ENCODE measurements at regions not wholly inside any gene's neighbourhood (a gene's known extent, or its start where the extent isn't known, plus 50 kb on each side); places are given as distances from the start of the nearest gene placed in this dataset.
"Not testable (repeated sequence)": the region's sequence is repeated elsewhere in the genome, so short reads cannot be mapped to it uniquely, and the experiment has no call there.

DNA sequence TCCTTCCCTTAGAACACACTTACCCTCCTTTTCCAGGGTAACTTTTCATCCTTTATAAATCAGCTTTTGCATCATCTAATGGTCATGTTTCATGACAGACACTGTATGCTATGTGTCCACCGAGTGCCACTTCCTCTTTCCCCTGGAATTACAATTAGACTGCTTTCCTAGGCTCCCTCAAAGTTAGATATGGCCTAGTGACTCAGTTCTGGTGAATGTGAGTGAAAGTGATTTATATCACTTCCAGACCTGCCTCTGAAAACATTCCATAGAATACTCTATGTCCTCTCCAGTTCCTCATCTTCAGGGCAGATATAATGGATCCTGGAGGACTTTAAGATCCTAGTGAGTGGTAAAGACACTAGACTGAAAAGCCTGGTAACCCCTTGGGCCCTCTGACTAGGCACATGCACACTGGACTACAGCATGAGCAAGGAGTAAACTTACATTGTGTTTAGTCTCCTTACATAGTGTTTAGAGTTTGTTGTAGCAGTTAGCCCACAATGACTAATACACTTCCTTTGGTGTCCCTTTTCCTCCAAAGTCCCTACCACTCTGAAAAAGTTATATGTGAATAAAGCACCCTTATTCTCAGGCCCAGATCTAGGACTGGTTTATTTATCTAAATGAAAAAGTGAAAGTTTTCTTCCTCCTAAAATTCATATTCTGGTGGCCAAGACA is 59.3 kb downstream of the GPR88 start:
- peak; percentile 65 for DNase-seq (ENCODE audit: low read depth)

DNA sequence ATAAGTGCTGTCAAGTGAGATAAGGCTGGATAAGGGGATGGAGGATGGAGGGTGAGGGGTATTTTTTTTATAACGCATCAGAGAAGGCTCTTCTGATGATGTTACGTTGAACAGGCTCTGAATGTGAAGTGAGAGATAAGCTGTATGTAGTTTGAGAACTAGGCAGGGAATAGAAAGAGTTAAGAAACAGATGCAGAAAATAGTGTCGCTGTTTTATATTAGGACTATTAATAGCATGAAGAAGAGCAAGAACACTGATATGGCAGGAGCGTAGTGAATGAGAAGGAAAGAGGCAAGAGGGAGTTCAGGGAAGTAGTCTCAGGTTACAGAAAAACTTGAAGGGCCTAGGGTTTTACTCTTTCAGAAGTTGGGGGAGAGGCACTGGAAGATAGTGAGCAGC is 59.8 kb downstream of the GPR88 start:
- DNase-seq (ENCODE audit: low read depth): no peak

DNA sequence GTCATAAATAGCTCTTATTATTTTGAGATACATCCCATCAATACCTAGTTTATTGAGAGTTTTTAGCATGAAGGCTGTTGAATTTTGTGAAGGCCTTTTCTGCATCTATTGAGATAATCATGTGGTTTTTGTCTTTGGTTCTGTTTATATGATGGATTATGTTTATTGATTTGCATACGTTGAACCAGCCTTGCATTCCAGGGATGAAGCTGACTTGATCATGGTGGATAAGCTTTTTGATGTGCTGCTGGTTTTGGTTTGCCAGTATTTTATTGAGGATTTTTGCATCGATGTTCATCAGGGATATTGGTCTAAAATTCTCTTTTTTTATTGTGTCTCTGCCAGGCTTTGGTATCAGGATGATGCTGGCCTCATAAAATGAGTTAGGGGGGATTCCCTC is 62.4 kb downstream of the GPR88 start:
- not testable (repeated sequence) for DNase-seq (ENCODE audit: low read depth)

DNA sequence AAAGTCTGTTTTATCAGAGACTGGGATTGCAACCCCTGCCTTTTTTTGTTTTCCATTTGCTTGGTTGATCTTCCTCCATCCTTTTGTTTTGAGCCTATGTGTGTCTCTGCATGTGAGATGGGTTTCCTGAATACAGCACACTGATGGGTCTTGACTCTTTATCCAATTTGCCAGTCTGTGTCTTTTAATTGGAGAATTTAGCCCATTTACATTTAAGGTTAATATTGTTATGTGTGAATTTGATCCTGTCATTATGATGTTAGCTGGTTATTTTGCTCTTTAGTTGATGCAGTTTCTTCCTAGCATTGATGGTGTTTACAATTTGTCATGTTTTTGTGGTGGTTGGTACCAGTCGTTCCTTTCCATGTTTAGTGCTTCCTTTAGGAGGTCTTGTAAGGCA is 64.1 kb downstream of the GPR88 start:
- not testable (repeated sequence) for DNase-seq (ENCODE audit: low read depth)

DNA sequence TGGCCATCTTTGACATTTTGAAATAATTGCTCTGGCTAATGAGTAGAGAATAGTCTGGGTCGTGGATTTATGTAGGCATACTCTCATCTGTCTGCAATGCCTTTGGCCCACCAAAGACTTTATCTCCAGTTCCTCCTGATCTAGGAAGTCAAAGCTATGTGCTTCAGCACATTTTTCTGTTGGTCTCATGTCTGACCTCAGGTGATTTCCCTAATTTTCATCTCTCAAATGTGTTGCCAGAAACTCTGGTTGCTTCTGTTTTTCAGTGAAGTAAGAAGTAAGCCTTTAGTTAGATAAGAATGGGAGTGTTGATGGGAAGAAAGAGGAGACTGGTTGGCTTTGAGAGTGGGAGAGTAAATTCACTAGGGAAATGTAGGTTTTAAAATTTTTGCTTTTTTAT is 66.4 kb downstream of the GPR88 start:
- DNase-seq (ENCODE audit: low read depth): no peak

DNA sequence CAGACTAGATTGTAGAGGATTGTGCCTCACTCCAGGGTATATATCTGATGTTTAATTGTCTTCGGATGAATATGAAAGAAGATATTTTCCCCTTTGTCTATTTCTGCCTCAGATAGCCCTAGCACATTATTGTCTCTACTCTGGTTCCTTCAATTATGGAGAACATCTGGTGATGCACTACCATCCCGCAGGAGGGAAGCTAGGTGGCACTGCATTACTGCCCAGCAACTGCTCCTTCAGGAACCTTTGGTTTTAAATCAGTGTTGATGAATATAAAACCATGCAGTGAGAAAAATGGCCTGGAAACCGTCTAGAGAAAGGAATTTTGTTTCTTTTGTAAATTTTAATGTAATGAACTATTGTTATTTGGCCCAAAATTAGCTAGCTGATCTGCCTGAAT is 68.5 kb downstream of the GPR88 start:
- DNase-seq (ENCODE audit: low read depth): no peak

DNA sequence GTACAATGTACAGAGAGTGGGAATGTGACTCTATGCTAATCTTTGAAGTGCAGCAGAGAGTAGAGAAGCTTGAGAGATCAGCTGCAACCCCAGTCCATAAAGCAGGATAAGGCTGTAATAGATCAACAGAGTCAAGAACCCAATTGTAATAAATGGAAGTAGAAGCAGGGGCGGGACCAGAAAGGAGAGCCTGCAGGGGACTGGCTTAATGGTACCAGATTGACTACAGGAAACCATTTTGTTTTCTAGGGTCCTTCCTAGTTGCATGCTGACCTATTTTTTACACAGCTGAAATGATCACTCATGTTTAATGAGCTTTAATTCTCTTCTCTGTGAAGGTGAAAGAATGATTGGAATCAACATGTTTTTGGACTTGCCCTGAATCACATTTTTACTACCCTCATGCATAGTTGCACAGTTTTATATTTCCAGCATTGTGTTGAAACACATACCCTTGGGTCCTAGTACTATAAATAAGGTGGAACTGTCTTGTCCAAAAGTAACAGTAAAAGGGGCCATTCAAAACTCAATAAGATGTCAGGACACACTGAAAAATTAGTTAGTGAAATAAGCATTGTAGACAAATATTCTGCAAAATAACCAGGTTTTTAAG is 69.8 kb downstream of the GPR88 start:
- no peak for DNase-seq (ENCODE audit: low read depth)

DNA sequence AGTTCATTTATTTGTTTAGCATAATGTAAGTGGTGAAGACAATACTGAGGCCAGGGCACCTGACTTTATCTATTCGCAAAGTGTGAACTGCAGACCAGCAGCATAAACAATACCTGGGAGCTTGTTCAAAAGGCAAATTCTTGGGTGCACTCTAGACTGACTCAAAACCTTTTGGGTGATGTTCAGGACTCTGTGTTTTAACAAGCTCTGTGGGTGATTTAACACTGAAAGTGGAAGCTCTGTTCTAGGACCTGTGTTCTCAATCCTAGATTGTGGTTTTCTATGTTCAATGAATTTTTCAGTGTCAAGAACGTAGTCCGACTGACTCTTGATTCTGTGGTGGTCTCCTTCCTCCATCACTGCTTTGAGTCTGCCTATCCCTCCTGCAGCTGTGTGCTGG is 71.9 kb downstream of the GPR88 start:
- no peak for DNase-seq (ENCODE audit: low read depth)

DNA sequence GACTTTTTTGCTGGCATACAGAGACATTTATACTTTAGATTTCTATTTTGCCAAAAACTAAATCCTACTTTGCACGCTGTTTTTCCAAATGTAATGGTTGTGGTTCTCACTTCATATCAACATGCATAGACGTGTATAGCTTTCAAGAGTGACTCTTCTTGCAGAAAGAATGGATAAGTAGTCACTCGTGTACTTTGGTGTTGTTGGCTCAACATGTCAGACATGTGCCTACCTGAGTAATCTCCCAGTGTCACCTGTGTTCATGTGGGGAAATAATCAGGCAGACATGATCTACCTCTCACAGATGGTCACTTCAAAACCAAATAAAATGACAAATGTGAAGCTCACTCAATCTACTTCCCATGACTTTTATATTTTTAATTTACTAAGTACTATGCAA is 73.1 kb downstream of the GPR88 start:
- no peak for DNase-seq (ENCODE audit: low read depth)

DNA sequence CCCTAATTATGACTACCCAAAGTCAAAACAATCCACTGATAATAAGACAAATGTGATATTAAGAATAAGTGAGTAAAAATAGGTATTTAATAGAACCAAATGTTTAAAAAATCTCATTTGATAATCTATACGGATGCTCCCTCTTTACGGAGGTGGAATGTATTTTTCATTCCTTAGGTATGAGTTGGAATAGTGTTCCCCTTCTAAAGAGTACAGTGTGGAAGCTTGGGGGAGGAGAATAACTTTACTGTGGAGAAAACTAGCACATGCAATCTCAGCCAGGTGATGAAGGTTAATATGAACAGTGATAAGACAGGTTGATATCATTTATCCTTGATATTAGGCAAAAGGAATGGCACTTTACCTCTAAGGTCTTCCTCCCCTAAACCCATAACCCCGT is 74.6 kb downstream of the GPR88 start:
- DNase-seq (ENCODE audit: low read depth): no peak

DNA sequence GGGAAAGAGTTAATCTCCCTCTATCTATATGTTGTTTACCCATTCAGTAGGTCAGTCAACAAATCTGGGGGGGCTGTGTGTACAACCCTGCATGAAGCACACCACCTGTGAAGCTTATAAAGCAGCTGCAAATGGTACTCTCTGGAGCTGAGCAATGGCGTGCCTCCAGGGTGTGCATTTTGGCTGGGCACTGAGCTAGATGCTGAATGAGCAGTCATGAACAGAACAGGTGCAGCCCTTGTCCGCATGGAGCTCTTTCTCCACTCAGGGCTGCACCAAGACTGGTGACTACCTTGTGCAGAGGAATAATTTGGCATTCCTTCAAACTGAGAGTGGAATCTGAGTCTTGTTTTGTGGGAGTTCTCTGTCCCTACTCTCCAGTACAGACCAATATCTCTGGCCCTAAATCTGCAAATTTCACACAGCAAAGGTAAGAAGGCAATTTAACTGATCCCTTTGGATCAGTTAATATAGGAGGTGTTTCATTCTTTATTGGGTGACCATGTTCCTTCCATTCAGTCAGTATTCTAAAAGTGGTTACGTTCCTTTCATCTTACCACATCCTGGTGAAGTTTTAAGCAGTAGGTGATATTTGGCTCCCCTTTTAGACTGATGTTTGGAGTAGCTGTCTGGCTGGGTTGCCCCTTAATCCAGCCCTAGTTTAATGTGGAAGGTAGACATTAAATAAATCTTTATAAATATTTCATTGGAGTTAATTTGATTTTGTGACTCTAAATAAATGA is 76.0 kb downstream of the GPR88 start:
- DNase-seq (ENCODE audit: low read depth): no peak

DNA sequence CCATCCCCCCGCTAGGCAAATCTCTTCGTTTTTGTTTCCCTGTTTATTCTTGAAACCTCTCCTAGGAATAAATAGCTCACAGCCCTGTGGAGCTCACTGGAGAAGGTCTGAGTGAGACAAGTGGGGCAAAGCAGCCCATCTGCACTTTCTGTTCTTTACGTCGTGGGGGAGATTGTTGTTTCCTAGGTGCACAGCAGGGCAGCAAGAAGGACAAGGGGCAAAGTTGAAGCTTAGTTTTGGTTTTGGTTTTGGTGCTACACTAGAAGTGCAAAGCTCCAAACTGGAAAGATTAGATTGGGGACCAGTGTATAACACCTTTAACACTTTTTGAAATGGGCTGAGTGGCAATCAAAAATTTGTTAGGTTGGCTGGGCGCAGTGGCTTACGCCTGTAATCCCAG is 76.6 kb downstream of the GPR88 start:
- no peak for DNase-seq (ENCODE audit: low read depth)

DNA sequence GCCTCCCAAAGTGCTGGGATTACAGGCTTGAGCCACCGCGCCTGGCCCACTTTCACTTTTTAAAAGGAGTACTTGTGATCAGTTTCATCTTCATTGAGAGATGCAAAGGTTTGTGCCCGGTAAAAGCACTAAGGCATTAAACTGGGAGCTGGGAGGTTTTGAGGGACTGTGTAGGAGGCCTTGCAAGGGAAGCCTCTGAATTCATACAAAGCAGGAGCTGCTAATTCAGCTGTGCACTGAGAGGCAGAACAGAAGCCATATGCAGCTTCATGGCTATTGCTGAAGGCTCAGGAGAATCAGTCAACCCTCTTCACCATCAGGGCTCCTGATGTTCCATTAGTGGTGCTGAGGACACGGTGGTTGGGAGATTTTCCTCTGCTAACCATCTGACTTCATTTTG is 77.7 kb downstream of the GPR88 start:
- no peak for DNase-seq (ENCODE audit: low read depth)

DNA sequence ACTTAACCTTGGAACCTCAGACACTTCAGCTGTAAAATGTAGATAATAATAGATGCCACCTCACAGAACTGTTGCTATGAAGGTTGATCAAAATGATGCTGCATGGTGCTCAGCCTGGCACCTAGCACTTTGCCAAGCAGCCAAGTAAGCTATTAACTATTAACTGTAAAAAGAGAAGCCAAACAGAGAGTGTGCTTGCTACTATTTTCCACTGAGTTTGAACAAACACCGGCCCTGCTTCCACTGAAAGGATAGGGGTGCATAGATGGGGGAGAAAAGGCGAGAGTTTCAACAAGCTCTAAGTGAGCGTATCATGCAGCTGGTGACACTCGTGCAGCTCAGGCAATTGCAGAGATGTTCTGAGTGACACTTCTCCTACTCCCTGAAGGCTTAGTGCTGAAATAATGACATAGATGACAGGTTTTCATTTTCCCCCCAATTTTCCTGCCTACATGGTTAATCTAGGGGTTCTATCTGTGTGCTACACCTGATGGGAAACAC is 78.2 kb downstream of the GPR88 start:
- DNase-seq (ENCODE audit: low read depth): no peak

DNA sequence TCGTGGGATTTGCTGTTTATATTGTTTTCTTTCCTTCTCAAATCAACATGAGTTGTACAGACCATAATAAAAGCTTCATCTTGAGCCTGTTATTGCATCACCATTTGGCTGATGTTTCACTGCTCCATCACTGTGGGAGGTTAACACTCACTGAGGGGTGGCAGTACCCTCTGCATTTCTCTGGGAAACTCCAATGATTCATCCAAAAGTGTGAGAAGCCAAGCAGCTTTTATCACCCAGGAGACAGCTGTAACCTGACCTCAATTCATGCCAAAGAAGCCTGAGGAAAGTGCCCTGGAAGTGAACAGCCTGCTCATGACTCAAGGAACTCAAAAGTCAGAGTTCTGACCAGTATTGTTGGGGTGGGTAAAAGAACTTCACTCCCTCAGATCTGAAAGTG is 84.1 kb downstream of the GPR88 start:
- peak; percentile 99 for DNase-seq (ENCODE audit: low read depth)

DNA sequence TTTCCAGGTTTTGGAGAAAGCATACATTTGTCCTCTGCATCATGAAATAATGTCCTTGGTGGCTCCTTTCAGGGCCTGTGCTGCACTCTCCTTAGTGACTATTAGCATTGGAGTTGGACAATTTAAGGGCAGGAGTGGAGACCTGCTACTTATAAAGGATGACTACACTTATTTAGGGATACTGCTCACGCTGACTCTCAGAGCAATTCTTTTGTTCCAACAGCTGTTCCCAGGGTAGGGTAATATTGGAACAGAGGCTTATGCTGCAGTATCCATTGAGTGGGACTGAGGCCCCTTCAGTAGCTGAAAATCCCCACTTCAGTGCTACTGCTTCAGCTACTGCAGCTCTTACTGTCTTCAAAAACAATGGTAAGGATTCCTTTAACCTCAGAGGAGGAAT is 84.6 kb downstream of the GPR88 start:
- no peak for DNase-seq (ENCODE audit: low read depth)

DNA sequence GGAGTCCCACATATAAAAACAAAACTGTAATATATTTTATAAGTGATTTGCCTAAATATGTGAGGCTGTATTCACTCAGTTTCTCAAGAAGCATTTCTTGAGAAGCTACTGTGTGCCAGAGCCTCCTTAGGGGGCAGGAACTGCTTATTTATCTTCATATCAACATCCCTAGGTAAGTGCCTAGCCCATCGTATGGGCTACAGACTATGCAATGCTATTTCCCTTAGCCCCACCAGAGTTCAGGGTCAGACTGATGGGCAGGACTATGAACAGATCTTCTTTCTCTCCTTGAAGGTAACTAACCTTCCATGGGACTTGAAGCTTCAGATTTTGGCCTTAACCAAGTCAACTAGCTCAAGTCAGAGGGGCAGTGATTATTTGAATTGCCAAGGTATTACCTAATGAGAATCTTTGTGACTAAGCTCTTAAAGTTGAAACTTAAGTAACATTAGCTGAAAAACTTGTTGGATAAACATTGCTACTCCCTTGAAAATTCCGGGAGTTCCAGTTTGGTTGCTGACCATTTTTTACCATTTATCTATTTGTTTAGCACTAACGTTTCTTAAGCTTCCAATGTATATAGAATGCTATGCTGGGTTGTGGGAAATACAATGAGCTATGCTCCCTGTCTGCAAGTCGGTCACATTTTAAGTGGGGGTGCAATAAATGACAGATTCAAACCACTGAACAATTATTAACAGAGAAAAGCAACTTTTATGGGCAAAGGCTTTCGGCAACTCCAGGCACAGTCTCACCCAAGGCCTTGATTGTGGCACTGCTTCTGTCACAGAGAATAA is 85.2 kb downstream of the GPR88 start:
- DNase-seq (ENCODE audit: low read depth): no peak

DNA sequence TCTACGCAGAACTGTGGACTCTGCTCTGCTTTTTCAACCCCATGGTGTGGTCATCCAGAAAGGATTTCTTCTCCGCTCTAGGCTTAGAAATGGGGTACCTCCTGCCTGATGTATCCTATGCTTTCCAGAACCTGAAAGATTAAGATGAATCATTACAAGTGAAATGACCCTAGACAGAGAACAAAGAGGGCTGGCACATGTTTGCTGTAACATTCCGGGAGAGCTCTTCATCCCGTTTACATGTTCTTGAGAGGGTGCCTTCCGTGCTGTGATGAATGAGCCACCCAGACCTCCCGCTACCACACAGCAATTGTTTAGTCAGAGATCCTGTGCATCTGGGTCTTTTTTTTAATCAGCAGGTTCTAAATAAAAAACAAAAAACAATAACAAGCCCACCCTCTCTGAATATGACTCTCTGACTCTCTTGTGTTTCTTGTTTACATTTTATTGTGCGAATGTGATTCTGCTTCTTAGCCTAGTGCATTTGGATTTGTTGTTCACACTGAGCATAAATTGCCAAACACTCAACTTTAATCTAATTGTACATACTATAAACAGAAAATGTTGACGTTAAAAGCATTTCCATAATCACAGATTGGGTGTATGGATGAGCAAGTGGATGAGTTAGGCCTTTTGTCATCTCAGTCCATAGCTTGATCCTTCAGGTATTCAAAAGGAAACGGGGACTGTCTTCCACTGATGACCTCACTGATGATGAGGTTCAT is 87.1 kb downstream of the GPR88 start:
- no peak for DNase-seq (ENCODE audit: low read depth)

DNA sequence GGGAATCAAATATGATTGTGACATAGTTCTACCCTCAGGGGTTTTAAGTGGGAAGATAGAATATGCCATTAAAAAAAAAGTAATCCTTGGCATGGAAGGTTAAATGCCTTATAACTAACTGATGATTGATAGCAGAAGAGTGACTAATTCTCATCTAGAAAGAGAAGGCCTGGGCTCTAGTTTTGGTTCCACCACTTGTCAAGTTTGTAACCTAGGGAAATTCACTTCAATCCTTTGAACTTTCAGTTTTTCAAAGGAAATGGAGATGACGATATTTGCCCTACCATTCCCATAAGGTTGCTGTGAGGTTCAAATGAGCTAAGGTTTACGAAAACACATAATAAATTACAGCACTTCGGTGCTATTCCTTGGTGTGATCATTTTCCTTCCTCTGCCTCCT is 88.5 kb downstream of the GPR88 start:
- no peak for DNase-seq (ENCODE audit: low read depth)

DNA sequence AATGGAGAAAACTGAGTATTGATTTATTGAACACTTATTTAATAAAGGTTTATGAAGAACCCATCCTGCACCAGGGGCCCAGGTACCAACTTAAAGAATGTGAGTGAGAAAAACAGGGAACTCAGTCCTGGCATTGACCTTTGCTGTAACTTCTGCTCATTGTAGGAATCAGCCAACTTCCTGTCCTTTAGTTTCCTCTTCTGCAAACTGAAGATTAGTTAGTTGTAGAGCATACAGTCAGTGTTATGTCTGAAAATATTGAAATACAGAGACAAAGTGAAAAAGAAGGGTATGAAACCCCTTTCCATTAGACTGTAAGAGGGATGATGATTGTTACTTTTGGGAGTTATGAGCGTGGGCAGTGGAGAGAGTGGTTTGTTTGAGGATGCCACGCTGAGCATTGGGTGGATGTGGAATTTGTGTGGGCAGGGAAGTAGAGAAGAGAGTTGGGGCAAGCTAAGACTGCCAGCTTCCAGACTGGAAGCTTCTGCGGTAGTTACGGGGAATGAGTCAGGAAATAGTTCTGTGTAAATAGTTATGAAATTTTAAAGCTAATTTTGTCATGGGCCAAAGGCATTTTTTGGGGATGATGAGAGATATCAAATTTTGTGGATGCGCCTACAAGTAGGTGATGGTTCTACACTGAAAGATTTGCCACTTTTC is 89.2 kb downstream of the GPR88 start:
- peak; percentile 74 for DNase-seq (ENCODE audit: low read depth)

DNA sequence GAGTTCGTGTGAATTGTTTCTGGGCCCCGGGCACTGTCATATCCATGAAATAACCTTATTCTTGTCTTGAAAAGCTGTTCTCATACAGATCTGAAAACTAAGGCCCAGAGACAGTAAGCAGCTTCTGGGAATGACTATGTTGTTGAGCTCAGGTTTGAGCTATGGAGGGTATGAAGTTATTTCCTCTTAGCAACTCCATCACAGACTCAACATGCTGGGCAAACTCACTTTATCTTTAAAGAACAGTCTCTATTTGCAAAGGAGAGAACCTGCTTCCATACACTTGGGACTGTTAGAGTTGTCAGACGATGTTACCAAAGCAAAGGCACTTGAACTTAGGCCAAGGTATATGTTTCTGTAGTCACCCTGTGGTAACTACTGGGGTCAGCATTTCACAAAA is 90.0 kb downstream of the GPR88 start:
- no peak for DNase-seq (ENCODE audit: low read depth)

All from GM04503 (cell line).